ENCODE measurements at regions not wholly inside any gene's neighbourhood (a gene's known extent, or its start where the extent isn't known, plus 50 kb on each side); places are given as distances from the start of the nearest gene placed in this dataset.
"Not testable (repeated sequence)": the region's sequence is repeated elsewhere in the genome, so short reads cannot be mapped to it uniquely, and the experiment has no call there.

DNA sequence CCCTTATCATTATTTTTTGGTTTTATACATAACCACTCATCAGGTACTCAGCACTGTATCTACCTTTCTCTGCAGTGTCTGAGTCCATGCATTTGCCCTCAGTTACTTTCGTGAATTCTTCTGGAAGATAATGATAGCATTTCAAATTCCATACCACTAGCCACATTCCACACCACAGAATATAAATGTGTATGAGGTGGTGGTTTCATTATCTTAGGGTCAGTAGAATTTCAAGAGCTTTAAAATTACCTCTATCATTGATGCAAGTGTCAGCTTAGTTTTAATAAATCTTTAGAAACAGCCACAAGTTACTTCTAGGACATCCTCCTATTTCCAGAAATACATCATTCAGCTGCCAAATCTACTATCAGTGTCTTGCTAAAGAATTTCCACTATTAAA is 1578.3 kb downstream of the OLFM4 start:
- no peak for DNase-seq

DNA sequence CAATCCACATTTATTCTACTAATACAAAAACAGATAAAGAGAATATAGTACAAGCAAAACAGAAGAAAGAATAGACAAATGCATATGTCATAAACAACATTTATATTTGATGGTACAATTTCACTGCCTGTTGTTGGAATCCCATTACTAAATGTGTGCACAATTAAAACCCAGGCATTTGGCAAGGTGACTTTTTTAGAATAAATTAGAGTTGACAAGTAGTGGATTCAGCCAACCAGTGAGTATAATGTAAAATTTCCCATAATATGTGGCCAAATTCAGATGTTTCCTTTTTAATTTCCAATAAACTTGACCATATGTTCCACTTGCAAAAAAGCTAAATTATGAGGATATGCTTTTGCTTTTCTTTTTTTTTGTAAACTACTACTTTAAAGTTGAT is 1578.8 kb downstream of the OLFM4 start:
- no peak for DNase-seq

DNA sequence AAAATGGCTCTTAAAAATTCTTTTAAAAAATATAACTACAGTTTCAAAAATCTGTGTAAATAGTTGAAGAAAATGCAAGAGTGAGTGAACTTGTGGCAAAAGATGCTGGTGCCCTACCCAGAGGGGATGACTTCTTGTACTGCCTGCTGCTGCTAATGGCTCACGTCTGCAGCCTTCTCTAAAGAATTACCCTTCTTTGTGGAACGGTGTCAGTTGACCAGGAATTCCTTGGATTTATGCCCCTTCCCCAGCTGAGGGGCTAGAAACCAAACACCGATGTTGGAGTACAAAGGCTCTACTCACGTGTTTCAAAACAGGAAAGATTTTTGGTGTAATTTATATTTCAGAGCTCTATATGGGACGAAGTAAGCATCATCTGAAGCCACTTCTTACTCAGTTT is 1582.8 kb downstream of the OLFM4 start:
- DNase-seq: no peak

DNA sequence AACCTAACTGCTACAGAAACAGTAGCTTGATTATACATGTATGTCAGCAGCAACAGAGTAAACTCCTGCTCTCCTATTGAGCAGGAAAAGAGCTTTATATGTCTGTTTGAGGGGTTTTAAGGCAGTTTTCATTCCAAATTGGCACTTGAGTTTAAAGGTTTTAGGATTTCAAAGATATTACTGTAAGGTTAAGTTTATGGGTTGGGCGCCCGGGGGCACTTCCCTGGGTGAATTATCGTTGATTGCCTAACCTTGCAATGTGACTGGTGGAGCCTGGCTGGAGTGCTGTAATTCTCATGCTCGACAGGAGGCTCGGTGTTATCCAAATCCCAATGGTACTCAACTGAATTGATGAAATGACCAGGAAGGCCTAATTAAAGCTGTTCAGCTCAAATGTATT is 1586.1 kb downstream of the OLFM4 start:
- DNase-seq: no peak

DNA sequence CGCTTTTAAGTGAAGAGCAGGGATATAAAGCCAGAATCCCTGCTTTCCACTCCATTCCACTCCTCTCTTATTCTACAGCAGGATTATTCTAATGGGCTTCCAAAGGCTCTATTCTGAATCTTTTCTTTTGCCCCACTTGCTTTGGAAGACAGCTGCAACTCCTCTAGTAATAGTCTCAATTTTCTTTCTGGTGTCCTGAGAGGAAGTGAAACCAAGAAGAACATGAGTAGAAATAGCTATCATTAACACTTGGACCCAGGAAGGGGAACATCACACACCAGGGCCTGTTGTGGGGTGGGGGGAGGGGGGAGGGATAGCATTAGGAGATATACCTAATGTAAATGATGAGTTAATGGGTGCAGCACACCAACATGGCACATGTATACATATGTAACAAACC is 1597.9 kb downstream of the OLFM4 start:
- DNase-seq: not testable (repeated sequence)

DNA sequence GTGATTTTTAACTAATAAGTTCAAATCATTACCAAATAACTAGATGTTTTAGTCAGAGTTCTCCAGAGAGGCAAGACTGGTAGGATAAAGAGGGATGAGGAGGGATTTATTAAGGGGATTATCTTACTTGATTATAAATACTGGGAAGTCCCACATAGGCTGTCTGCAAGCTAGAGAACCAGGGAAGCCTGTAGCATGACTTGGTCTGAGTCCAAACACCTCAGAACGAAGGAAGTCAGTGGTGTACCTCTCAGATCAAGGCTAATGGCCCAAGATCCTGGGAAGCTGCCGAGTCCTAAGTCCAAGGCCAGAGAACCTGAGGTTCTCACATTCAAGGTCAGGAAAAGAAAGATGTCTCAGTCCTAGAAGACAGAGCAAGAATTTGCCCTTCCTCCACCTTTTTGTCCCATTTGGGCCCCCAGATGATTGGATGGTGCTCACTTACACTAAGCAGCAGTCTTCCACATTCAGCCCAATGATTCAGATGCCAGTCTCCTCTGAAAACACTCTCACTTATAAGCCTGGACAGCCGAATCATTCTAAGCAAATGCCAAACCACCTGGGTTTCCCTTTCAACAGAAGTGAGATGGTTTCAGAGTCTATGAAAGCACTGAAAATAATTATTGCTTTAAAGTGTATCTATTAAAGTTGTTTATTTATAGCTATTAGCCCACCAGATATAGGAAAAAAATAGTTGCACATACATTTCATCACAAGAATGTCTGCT is 1599.2 kb downstream of the OLFM4 start:
- no peak for DNase-seq

DNA sequence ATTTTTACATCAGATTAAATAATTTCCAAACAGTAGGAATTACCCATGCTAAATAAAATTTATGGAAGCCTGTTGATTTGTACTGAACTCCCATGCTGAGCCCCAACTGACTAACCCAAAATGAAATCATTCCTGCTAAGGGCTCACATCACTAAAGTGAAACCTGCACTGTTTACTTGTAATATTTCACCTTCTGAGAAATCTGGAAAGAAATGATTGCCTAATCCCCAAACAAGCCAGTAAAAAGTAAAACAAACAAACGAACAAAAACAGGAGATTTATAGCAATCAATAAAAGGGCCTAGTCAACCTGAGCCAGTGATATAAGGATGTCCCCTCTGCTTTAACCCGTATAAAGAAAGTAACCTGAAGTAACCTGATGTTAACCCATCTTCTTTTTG is 1599.8 kb downstream of the OLFM4 start:
- DNase-seq: no peak

DNA sequence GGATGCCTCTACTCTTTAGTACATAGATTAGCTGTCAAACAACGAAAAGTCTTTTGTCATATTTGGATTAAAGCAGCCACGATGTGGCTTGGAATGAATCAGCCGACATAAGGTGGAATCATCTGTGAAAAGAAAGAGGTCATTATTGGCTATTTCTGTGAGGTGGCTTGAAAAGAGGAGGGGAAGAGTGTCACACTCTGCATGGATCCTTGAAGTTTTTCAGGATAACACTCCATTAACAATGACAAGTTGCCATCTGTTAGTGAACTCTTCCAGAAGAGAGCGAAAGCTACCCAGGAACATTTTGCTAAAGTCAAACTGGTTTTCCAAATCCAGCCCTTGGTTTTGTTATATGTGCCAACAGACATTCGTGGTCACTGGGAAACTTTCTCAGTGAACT is 1604.8 kb downstream of the OLFM4 start:
- DNase-seq: no peak

DNA sequence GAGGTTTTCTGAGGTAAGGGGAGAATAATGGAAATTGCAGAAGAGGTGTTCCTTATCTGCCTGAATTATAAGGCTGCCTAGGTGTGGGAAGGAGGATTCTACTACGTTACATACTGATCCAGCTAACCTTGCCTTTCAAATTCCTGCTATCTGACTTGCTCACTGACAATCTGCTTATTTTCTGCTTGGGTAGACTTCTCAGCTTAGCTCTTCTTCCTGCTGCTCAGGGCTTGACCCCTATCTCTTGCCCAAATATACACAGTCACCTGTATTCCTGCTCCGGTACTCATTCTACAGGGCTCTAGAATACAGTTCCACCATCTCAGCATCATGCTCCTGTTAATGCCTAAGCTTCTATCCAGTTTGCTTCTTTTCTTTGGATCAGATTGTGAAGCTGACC is 1607.6 kb downstream of the OLFM4 start:
- DNase-seq: no peak

DNA sequence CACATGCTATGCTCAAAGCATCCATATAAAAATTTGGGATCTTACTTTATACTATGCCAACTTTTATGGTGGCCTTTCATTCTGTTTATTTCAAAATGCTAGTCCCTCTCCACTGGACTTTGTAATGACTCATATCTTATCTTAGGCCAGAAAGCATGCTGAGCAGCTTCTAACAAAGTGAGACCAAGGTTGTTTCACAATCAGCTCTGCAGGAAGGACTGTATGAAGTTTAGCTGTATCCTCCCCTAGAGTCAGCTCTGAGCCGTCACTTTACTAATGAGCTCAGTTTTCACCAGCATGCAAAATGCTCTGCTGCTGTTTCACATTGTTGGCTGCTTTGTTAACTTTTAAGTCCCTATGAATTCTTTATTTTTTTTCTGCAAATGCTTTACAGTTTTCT is 1608.8 kb downstream of the OLFM4 start:
- DNase-seq: no peak

DNA sequence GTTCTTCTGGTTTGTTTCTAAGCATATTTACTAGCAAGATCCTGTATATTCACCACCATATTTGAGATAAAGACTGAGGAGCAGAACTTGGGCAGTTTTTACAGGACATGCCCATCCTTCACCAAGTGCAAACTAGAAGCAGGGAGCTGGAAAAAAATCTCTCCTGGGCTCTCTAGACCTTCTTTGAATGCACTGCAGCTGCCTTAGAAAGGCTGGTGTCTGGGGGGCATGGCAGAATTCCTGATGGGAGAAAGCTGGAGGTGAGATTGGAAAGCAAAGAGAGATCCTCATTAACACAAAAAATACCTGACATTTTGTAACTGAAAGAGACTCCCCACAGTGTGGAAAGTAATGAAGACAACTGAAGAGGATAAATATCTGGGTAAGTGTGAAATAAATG is 1612.1 kb downstream of the OLFM4 start:
- no peak for DNase-seq

DNA sequence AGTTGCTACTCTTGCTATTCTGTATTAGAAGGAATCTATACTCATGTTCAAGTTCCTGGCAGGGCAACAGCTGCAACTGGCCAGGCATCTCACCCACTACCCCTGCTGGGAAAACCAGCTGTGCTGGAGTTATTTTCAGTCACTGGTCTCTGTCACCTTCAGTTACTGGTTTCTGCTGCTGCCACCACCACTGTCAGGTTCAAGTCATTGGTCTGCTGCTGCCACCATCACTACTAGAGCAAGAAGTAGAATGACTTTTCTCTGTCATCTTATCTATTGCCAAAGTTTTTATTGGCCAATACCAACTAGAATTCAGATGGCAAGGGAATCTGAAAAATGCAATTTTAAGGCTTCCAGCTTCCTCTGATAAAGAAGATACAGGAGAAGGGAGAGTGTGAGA is 1615.2 kb downstream of the OLFM4 start:
- no peak for DNase-seq

DNA sequence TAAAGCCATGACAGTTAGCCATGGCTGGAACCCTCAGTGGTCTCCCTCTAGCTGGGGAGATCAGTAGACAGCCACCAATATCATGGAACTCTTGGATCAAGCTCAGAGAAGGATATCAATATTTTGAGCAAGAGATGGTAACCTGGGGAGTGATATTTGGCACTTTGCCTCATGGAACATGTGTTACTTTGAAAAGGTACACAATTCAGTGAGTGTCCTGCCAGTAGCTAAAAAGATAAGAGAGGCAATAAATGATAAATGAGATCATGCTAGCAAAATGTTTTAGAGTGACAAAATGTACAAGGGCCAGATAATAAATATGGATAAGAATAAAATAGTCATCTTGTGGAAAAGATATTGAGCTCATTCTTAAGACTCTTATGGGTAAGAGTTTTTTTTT is 1618.7 kb downstream of the OLFM4 start:
- DNase-seq: no peak

DNA sequence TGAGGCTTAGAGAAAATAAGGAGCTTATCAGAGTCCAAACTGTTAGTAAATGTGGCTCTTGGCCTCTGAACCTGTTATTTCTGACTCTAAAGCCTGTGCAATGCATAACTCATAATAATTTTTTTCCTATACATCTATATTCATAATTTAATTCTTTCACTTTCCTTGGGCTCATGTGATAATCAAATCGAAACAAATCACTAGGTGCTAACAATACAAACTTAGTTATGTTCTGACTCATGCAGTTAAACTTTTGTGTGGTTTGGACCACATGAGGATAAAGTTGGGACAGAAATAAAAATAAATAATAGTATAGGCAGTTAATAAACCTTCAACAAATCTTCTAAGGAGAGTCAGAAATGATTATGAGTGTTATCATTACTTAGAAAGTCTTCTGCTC is 1629.0 kb downstream of the OLFM4 start:
- no peak for DNase-seq

DNA sequence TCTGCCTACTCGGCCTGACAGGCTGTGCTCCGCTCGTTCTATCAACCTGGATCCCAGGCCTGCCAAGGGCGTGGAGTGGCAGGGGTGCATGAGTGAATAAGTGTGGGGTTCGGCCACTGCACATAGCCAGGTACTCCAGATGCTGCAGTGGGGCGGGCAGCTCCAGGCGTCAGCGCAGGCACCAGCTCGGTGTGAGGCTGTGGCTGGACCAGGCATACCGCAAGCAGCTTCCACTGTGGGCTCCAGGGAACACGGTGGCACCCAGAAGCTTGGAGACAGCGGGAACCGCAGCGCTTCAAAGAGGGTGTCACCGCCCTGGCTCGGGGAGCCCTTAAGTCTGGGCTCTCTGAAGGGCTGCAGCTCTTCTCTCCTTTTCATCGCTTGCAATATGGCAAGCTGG is 1630.2 kb downstream of the OLFM4 start:
- no peak for DNase-seq

DNA sequence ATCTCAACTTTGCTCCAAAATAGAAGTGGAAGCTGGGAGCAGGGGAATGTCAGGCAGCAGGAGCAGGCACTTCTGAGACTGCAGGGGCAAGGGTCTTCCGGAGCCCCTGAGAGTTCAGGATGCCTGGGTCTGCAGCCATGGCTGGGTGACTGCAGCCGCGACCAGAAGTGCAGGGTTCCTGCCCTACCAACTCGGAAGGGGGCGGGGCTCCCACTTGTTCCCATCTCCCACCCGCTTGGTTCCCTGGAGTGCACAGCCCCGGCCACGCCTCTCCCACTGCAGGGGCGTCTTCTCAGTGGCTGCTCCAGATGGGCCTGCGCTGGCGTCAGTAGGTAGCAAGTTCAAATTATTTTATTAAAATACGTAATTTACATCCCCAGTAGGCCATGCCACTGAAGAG is 1631.7 kb downstream of the OLFM4 start:
- DNase-seq: no peak

DNA sequence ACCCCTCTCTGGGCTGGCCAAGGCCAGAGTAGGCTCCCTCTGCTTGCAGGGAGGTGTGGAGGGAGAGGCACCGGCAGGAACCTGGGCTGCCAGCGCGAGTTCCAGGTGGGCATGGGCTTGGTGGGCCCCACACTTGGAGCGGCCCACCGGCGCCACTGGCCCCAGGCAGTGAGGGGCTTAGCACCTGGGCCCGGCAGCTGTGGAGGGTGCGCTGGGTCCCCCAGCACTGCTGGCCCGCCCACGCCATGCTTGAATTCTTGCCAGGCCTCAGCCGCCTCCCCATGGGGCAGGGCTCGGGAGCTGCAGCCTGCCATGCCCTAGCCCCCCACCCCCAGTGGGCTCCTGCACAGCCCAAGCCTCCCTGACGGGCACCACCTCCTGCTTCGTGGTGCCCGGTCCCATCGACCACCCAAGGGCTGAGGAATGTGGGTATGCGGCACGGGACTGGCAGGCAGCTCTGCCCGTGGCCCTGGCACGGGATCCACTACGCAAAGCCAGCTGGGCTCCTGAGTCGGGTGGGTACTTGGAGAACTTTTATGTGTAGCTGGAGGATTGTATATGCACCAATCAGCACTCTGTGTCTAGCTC is 1648.0 kb downstream of the OLFM4 start:
- DNase-seq: no peak

DNA sequence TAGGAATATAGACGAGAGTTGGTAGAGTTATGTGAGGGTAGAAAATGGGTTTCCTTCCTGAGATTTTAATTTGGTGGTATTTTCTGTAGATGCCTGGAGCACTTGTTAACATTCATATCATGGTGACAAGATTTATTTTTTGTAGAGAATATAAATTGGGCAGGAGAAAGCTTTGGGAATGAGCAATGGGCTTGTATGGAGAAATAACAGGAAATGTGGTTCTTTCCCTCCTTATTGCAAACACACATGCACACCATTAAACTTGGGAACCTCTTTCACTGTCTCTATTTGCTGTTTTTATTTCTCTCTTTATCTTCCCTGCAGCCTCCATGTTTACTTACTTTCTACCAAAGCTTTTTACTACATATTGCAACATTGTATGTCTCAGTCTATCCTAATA is 1653.6 kb downstream of the OLFM4 start:
- no peak for DNase-seq

DNA sequence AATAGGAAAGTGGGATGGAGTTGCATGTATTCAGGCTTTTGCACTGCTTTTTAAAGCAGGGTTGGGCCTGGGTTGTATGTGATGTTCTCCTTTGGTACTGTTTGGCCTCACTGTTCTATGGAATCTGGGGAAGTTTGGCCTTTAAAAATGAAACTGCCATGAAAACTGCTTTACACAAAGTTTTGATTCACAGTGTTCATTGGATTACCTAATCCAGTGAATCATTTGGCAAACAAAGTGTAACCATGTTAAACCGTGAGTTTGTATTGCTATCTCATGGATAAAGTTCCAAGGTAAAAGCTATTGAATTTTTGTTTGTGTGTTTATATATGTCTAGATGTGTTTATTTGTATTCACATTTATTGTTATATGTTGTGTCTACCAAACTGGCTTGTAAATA is 1658.6 kb downstream of the OLFM4 start:
- DNase-seq: no peak

DNA sequence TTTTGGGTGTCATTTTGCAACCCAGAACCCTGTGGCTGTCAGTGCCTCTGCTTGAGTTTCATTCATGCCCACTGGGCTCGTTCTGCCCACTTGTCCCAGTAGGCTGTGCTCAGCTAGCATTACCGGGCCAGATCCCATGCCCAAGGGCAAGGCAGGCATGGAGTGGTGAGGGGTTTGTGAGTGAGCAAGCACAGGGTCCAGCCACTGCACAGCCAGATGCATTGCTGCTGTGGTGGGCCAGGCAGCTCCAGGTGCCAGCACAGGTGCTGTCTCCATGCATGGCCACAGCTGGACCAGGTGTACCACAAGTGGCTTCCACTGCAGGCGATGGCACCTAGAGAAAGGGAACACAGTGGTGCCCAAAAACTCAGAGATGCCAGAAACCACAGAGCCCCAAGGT is 1671.2 kb downstream of the OLFM4 start:
- no peak for DNase-seq

DNA sequence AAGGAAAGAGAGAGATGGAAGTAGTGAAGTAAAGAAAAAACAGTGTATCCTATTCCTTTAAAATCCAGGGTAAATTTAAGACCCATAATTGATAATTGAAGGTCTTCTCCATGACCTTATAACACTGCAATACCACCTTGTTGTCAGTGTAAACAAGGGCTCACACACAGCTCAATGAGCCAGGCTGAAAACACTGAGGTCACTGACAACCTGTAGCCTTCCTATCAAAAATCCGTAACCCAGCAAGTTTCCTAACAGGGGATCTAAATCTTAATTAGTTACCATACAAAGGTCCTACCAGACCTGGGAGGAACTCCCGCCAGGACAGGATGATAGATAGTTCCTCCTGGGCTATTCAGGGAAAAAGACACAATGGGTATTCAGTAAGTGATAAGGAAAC is 1677.1 kb downstream of the OLFM4 start:
- no peak for DNase-seq

DNA sequence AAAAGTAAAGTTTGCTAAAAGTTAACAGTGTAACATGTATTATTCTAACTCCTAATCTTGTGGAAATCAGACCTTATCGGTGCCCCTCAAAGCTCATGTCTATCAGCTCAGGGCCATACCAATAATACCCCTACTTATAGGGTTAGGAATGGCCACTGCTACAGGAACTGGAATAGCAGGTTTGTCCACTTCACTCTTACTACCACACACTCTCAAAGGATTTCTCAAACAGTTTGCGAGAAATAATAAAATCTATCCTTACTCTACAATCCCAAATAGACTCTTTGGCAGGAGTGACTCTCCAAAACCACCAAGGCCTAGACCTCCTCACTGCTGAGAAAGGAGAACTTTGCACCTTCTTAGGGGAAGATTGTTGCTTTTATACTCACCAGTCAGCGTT is 1677.7 kb downstream of the OLFM4 start:
- no peak for DNase-seq

DNA sequence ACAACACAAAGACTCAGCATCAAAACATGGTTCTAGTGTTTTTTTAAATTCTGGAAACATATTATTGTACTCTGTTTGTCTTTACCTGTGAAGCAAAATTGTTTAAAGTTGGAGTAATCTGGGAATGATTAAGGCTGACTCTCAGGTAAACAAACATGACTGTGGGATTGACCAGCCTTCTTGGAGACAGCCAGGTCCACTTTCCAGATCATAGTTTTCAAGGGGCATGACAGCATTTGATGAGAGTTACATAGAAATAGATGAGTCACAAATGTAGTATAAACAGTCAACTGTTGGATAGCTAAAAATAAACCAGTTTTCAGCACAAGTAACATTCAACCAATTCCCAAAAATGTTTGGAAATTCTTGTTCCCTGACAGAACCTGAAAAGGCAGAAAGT is 1680.9 kb downstream of the OLFM4 start:
- DNase-seq: no peak

DNA sequence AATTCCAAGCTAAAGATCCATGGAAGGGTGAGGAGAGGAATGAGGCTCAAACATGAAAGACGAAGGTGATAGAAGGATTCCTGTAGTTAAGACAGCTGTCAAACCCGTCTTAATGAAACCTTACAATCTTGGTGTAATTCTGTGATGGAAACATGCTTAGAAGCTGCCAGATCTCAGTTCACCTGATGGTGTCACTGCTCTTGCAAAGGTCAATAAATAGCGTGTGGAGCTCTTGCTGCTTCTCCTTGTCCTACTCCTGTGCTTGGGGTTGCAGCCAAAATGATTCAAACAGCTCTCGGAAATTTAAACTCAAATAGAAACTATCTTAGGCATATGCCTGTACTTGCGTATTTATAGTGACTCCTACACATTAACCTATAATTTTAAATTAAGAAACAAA is 1705.0 kb downstream of the OLFM4 start:
- DNase-seq: no peak

DNA sequence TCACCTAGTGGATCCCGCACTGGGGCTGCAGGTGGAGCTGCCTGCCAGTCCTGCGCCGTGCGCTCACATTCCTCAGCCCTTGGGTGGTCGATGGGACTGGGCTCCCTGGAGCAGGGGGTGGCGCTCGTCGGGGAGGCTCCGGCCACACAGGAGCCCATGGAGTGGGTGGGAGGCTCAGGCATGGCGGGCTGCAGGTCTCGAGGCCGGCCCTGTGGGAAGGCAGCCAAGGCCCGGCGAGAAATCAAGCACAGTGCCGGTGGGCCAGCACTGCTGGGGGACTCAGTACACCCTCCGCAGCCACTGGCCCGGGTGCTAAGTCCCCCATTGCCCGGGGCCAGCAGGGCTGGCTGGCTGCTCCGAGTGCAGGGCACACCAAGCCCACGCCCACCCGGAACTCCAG is 1708.6 kb downstream of the OLFM4 start:
- not testable (repeated sequence) for DNase-seq

Data from NCI-H1048 (cell line).